K562 (cell line): ENCODE measurements at regions not wholly inside any gene's neighbourhood (a gene's known extent, or its start where the extent isn't known, plus 50 kb on each side); places are given as distances from the start of the nearest gene placed in this dataset. TPM values are rescaled to one million over a fixed set of nuclear protein-coding genes. Genes with fewer than 3 reads are reported as not detected.

Experiments
- CTCF ChIP-seq, 3 experiments: IDR thresholded peaks in 2 of 3; conservative IDR thresholded peaks in 1 of 3; 2 replicates each; pipeline ENCODE4 v1.5.1; 2011 to 2012; ENCODE audit warnings: low read length in 3 of 3, mild to moderate bottlenecking in 3 of 3, control low read depth in 2 of 3, improper control_type of control experiment in 1 of 3, inconsistent platforms in 1 of 3, low read depth in 1 of 3, mixed read lengths in 1 of 3, moderate library complexity in 1 of 3; ENCODE audit not compliant: insufficient read depth in 2 of 3
- REST ChIP-seq, 2 experiments: fragments of 450-650 bp; formaldehyde crosslinking in 1 of 2; IDR thresholded peaks; 2 replicates each; pipeline versions ENCODE4 v1.4.0 to v1.6.1; 2014 to 2020; ENCODE audit warnings: mild to moderate bottlenecking in 2 of 2, borderline replicate concordance in 1 of 2, low read depth in 1 of 2
- small RNA-seq: library from RNA; depleted of rRNA; stranded (forward); fragments of <200 nt; gene quantifications from one replicate; pipeline ENCODE3, GENCODE V24; 2014

- TF ChIP-seq REST (IDR thresholded peaks at IDR 0.05; ENCODE audit: borderline replicate concordance) (peak; percentile 18; the same call in 1 of the 2 replicates), REST (CRISPR knock-in tag; IDR thresholded peaks at IDR 0.05; ENCODE audit: low read depth) (no peak), CTCF (IDR thresholded peaks at IDR 0.05 in 2 of 3, conservative IDR thresholded peaks at IDR 0.05 in 1 of 3; ENCODE audit: insufficient read depth in 2 of 3, low read depth in 1 of 3, low read length in 3 of 3) (peak; percentile 27 to 74 (median 46); a peak in 5 of 6 replicates)
- TF ChIP-seq, all 486 proteins: peak for 4
These were observed 52.8 kb upstream of the PRSS3 start (continued) for GRCh38 chr9:33742519-33742918.

Small RNAs in the stretch of these regions (small RNA-seq; reads per million reads assigned to genes)
- gene TRBV22OR9-2 (not detected), gene TRBV26OR9-2 (not detected)
